Lower leg skin (tissue), 4 donors: ENCODE measurements at regions not wholly inside any gene's neighbourhood (a gene's known extent, or its start where the extent isn't known, plus 50 kb on each side); places are given as distances from the start of the nearest gene placed in this dataset.

Experiments used
- DNase-seq, 2 donors: peaks; one replicate each; pipeline ENCODE4 v3.0.0-alpha.2; 2019; ENCODE audit warnings: low spot score in 2 of 2
- H3K4me3 ChIP-seq: fragments of 200-600 bp; sonication (generic); 2 replicates; pipeline ENCODE4 v1.5.1; 2017; ENCODE audit warnings: mild to moderate bottlenecking, low read depth; ENCODE audit not compliant: poor library complexity, severe bottlenecking
- POLR2A ChIP-seq, 2 donors: fragments of 450-650 bp; IDR thresholded peaks; one replicate each; pipeline ENCODE4 v1.6.1; 2016 to 2017; ENCODE audit warnings: antibody characterized with exemption in 2 of 2, mild to moderate bottlenecking in 1 of 2, moderate library complexity in 1 of 2
- WGBS, 2 donors: methylation state at CpG; one replicate each; pipeline ENCODE4 v1.1.5; 2018; 5-methylcytosine and 5-hydroxymethylcytosine counted together
- intact Hi-C: fragments of 100-400 bp; cut with DNase I; formaldehyde crosslinking; loops from one replicate; pipeline ENCODE4 v1.15.0; 2023; ENCODE audit warnings: low total_unique reads
- TF ChIP-seq, protein P1 (sequence below), 3 donors: fragments of 450-650 bp; IDR thresholded peaks; one replicate each; pipeline ENCODE4 v1.5.1; 2016; ENCODE audit warnings: antibody characterized with exemption in 3 of 3, mild to moderate bottlenecking in 3 of 3, moderate library complexity in 2 of 3

DNA sequence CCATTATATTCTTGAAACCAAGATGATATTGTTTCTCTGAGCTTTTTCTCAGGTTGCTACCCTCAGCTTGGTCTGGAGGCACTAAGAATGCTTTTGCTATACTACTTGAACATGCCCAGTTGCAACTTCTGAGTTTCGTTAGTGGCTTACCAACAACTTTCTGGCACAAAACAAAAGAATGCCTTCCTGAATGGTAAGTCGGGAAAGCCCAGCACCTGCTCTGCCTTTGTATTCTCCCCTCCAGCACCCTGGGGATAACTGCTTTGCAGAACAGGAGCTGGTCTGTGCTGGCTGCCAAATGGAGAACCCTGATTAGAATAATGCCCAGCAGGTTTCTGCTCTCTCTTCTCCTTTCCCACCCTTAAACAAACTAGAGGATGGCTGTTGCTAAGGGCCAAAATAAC lies 149.3 kb downstream of the TGFB2 start:
- no peak overlapping the region for H3K4me3 ChIP-seq
- intact Hi-C loops: no loop called here
- 51 to 61% methylated on average over 2 of the region's 2 CpGs for WGBS, 2 donors
- DNase-seq: no peak
- no peak for TF ChIP-seq POLR2A (IDR thresholded peaks at IDR 0.05)
- TF ChIP-seq, protein P1, sequence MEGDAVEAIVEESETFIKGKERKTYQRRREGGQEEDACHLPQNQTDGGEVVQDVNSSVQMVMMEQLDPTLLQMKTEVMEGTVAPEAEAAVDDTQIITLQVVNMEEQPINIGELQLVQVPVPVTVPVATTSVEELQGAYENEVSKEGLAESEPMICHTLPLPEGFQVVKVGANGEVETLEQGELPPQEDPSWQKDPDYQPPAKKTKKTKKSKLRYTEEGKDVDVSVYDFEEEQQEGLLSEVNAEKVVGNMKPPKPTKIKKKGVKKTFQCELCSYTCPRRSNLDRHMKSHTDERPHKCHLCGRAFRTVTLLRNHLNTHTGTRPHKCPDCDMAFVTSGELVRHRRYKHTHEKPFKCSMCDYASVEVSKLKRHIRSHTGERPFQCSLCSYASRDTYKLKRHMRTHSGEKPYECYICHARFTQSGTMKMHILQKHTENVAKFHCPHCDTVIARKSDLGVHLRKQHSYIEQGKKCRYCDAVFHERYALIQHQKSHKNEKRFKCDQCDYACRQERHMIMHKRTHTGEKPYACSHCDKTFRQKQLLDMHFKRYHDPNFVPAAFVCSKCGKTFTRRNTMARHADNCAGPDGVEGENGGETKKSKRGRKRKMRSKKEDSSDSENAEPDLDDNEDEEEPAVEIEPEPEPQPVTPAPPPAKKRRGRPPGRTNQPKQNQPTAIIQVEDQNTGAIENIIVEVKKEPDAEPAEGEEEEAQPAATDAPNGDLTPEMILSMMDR (IDR thresholded peaks at IDR 0.05): no peak

DNA sequence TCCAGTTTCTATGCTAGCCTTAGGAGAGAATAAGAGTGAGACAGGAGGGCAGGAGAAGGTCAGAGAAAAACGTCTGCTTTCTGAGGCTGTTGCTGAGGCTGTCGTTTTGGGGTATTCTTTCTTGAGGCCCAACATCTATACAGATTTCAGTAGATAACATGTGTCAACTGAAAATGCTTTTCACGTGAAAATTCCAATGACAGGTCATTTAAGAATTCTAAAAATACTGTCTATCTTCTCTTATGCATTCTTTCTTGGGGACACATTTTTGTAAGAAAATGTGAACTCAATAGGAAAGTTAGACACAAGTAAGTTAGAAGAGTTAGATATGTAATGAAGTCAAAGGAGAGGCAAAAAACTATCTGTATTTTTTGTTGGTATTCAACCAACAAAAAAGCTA lies 150.8 kb downstream of the TGFB2 start:
- H3K4me3 ChIP-seq: no peak overlapping the region

DNA sequence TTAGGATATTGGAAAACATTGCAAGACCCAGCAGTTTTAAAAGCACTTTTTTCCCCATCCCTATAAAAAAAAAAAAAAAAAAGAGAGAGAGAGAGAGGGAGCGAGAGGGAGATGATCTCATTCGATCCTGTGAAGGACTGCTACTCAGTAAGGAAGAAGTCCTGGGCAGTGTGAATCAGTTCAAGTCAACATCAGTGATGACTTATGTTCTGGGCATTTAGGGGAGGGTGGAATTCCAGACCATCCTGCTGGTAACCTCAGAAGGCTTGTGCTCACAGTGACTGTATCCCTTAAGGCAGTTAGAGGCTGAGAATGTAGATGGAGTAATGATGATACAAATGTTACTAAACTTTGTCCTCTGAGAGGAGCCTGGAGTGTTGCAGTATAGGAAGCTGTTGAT lies 151.4 kb downstream of the TGFB2 start:
- no peak overlapping the region for H3K4me3 ChIP-seq
- intact Hi-C loops: no loop called here

More for the DNA sequence above, 150.8 kb downstream of the TGFB2 start:
- TF ChIP-seq POLR2A (IDR thresholded peaks at IDR 0.05): no peak
- TF ChIP-seq, protein P1 (IDR thresholded peaks at IDR 0.05): no peak
- intact Hi-C loops: no loop called here
- DNase-seq: no peak
- 82 to 85% methylated on average over 3 of the region's 3 CpGs for WGBS, 2 donors

DNA sequence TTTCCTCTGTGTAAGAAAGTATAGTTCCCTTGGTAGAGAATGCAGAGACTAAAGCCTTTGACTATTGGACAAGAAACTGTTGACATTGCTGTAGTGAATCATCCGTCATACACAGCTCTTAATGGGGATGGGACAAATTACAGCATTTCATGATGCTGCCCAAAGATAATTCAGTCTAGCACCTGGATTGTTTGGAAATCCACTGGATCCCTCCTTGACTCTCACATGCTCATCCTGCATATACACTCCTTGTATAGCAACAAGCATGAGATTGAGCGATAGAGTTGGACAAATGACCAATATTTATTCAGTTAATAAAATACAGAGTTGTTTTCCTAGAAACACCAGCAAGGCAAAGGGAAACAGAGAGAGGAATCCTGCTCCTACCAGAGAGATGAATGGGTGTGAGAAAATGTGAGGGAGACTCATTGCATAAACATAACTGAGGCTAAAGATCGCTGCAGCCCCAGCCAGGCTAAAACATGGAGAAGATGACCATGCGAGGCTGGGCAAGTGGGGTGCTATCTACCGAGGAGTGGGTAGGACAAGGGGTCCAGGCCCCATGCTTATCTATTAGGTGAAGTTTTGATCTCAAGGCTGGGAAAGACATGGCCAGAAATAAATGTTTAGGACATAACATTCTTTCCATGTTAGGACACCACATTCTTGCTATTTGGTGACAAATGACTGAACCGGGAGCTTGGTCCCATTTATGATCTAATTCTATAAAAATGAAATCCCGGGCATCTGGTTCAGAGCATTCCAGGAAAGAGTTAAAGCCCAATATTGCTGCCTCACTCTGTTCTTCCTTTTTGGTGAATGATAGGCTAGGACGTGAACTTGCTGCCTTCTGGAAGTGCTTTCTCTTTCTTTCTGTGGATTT lies 153.2 kb downstream of the TGFB2 start:
- no peak overlapping the region for H3K4me3 ChIP-seq
- intact Hi-C loops: no loop called here
- 45 to 55% methylated on average over 8 of the region's 8 CpGs for WGBS, 2 donors
- TF ChIP-seq, protein P1 (IDR thresholded peaks at IDR 0.05): no peak
- TF ChIP-seq POLR2A (IDR thresholded peaks at IDR 0.05): no peak
- no peak for DNase-seq

More for the DNA sequence above, 151.4 kb downstream of the TGFB2 start:
- peak in 1 of 2 donors; percentile 25 for DNase-seq
- no peak for TF ChIP-seq POLR2A (IDR thresholded peaks at IDR 0.05)
- TF ChIP-seq, protein P1 (IDR thresholded peaks at IDR 0.05): no peak
- 56% methylated on average over 2 of the region's 2 CpGs for WGBS, 2 donors

DNA sequence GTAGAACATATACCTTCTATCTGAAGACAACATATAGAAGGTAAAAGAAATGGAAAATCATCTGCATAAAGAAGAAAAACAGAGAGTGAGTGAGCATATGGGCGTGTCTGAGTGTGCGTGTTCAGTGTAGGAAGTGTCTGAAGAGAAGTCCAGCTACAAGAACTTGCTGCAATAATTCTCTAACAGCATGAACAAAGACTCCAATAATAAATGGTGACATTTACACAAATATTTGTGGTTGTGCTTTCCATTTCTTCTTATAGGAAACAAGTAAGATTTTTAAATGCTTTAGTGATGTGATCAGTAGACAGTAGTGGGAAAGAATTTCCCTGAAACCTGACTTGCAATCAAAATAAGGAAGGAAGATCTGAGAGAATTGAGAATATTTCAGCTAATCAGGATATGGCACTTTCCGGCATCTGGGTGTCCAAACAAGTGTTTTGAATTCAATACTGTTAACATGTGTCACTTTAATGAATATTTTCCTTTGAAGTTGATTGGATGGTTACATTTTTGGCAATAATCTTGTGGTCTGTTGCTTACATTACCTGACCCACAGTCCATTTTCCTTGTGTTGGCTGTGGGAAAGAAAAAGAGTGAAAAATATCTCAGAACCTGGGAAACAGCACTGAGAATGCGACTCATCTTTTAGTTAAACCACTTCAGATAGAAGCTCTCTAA lies 154.0 kb downstream of the TGFB2 start:
- intact Hi-C loops: no loop called here
- no peak for DNase-seq
- 28 to 33% methylated on average over 4 of the region's 4 CpGs for WGBS, 2 donors
- no peak overlapping the region for H3K4me3 ChIP-seq
- TF ChIP-seq, protein P1 (IDR thresholded peaks at IDR 0.05): no peak
- no peak for TF ChIP-seq POLR2A (IDR thresholded peaks at IDR 0.05)
